Left ventricle myocardium superior (tissue), 1 donor: ENCODE measurements at regions not wholly inside any gene's neighbourhood (a gene's known extent, or its start where the extent isn't known, plus 50 kb on each side); places are given as distances from the start of the nearest gene placed in this dataset.

Experiments
- ATAC-seq: fragments of 200-7000 bp; cut with Tn5 transposase; one replicate; pipeline ENCODE4 v1.9.1; 2020; ENCODE audit warnings: mild to moderate bottlenecking, moderate library complexity
- DNase-seq: peaks from one replicate; pipeline ENCODE4 v3.0.0-alpha.2; 2020
- intact Hi-C: fragments of 100-400 bp; cut with micrococcal nuclease; formaldehyde crosslinking; loops from one replicate; pipeline ENCODE4 v1.11.0; 2022
- donor health status: DM: no; HTN: yes; CAD: no; lungs with severe emphysema.

DNA sequence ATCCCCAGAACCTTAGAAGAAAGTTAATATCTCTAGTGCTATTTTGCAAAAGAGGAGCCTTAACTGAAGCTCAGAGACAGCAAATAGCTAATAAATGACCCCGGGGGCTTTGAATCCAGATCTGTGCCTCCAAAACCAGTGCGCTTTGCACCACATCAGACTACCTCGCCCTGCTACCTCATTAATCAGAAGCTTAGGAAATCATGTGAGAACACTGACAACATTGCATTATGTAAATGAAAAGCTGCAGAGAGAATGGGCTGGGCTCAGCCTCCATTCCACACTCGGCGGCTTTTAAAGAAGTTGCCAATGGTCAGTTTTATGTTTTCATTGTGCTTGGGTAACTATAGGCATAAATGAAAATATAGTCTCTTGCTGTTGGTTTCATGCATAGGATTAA lies 54.0 kb upstream of the STMND1 start:
- no peak for DNase-seq
- intact Hi-C loops: no loop called here
- no peak for ATAC-seq

DNA sequence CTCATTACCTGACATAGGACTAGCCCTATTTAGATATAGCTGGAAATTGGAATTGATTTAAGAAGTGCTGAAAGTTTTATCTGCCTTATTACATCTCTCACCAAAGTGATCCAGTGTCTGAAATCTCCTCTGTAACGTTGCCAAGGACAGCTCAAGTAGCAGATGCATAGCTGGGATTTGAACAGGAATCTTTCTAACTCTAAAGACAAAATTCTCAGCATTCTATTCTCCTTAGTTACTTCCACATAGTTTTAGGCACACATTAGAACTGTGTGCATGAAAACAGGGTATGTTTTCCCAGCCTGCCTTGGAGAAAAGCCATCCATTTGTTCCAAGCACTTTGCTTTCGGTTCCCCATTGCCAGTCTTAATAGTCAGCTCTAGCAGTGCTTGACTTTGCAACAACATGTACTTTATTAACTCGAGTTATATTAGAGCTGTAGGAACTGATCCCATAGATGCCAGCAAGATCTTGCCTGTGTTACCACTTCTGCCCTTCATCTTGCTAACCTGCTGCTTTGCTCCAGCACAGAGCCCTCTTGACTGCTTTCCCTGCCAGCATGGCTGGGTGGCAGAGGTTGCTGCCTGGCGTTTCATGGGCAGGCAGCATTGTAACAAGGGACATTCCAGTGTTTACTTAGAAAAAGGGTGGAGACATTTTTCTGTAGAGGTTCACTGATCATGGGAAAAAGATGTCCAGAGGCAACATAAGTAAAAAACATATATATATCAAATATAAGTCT lies 56.1 kb upstream of the STMND1 start:
- DNase-seq (no peak), ATAC-seq (peak; percentile 74)
- intact Hi-C loops: no loop called here

DNA sequence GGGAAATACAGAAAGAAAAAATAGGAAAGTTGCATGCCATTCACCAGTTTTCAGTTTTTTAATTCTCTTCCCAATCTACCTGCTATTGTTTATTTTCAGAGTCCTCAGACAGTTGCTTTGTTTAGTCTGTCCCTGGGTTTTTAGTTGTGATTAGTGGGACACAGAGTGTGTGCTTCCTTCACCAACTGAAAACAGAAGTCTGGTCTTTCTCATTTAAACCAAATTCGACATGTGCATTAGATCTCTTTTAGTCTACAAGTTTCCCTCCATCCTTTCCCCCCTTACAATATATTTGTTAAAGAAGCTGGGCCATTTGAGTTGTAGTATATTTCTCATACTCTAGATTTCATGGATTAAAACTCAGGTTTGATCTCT lies 58.7 kb upstream of the STMND1 start:
- DNase-seq (no peak), ATAC-seq (no peak)
- intact Hi-C loops: no loop called here

DNA sequence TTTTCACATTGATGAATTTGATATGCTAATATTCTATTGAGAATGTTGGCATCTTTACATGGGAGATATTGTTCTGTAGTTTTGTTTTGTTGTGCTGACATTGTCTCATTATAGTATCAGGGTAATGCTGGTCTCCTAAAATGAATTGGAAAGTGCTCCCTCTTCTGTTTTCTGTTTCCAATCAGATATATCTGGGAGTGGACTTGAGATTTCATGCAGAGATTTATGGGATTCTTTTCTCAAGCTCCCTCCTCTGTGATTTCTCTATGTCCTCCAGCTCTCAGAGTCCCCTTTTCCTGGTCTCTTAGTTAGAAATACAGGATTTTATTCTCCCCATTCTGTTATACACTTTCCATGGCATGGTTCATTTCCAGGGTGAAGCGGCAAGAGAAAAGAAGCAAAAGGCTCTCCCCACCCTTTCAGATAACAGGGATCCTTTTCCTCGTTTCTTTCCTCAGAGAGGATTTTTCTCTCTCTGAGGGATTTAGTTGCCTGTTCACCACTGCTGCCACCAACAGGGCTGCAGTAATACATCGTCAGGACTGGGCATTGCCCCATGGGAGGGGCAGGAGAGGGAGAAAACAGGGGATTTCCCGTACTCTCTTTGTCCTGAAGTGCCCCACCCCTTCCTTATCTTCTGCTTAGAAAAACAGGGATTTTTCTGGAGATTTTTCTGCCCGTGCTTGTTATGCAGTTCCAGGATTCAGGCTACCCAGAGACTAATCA lies 59.3 kb upstream of the STMND1 start:
- ATAC-seq (peak; percentile 60), DNase-seq (no peak)
- intact Hi-C loops: no loop called here

DNA sequence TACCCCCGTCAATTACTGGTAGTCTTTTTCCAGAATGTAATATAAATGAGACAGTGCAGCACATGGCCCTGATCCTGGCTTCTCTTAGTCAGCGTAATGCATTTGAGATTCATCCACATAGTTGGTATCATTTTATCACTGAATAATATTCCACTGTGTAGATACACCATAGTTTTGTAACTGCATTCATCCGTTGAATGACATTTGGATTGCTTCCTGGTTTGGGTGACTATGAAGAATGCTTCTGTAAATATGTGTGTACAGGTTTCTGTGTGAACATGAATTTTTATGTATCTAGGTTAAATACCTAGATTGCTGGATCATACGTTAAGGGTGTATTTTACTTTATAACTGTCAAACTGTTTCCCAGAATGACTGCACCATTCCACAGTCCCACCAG lies 62.6 kb upstream of the STMND1 start:
- ATAC-seq: no peak
- intact Hi-C loops: no loop called here

DNA sequence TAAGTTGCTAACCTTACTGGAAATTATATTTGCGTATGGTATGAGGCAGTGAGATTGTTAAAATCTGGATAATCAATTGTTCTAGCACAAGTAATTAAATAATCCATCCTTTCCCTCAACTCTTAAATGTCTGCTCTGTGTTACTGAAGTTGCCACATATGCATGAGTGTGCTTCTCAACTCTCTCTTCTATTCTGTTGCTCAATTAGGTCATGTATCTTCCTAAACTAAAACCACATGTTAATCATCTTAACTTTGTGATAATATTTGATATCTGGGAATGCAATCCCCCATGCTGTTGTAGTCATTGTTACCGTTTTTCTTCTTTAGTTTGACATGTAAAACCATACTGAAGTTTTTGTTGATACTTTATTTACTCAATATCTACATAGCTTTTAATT lies 63.5 kb upstream of the STMND1 start:
- ATAC-seq (no peak), DNase-seq (no peak)
- intact Hi-C loops: no loop called here

More for the DNA sequence above, 62.6 kb upstream of the STMND1 start:
- DNase-seq: no peak

DNA sequence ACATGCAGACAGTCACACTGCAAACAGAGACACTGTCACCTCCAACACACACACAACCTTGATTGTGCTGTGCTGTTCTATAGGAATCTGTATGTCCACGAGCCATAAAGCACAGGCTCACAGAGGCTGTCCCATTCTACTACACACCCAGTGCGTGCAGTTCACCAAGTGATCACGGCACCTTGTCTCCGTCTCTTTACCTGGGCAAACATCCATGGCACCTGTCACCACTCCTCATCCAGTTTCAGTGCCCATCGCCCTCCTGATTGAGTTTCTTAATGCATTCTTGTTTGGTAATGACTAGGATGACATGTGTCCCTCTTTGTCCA lies 65.8 kb upstream of the STMND1 start:
- intact Hi-C loops: no loop called here
- ATAC-seq: no peak
- no peak for DNase-seq

DNA sequence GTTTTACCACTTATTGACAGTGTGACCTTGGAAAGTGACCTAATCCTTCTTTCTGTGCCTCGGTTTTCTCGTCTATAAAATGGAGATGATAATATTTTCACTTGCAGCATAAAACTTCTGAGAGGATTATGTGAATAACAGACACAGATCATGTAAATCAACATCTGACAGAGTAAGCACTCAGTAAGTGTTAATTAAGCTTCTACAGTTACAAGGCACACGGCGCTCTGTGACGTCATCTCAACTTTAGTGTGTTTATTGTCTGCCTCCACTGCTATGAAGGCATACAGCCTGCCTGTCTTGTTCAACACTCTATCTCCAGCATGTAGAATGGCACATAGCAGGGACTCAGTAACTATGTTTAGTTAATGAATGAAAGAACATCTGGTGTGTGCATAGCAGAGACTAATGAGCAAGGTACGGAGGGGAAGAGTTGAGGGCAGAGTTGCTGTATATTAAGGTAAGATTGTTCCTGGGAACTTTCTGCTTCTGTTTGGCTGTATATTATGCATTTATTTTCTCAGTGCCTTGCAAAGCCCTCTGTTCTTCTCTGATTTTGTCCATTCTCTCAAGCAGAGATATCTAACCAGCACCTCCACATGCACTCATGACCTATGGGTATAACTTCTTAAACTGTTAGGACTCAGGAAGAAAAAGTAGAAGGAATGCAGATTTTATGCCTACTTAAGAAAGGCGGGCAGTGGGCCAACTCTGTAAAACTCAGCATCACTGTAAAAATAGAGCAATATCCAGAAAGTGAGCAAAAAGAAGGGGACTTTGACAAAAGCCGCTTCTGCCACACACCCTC lies 66.4 kb upstream of the STMND1 start:
- DNase-seq (no peak), ATAC-seq (no peak)
- intact Hi-C loops: no loop called here

DNA sequence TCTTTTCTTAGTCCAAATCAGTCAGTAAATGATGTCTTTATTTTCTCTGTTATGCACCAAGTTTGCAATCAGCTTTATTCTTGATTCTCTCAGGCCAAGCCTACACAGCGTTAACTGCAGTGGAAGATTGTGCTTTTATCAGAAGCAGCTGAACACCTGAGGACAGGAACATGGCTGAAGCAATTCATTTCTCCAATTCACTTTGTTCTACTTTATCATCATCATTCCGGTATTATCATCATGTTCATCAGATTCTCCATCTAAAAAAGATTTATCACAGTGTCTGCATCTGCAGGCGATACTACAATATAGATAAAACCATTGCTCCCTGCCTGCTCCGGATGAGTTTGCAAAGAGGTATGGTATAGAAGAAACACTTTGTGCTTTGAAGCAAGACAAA lies 68.1 kb upstream of the STMND1 start:
- DNase-seq (no peak), ATAC-seq (no peak)
- intact Hi-C loops: no loop called here

DNA sequence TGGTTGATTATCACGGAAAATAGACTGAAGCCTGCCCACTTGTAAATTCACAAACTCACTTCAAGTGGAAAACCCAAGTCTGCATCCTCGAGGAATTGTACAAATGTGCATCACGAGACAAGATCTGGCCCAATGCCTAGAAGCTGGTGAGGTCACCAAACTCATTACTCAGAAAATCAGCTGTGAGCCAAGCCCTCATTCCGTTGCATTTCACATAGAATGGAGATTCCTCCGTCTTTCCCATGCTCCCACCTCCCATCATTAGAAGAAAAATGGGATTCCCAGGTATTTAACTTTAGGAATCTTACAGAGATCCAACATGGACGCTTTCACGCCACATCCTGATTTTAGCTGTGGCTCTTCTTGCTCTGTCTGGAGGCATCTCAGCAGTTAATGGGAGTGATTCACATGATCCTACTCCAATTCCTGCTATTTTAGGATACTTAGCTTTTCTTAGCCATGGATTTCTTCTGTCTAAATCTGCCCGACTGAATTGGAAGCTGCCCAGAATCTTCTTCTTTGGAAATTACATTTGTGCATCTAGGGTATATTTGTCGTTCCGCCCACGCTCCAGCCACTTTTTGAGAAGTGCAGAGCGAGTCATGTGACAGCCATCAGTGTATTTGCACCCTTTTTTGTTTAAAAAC lies 68.7 kb upstream of the STMND1 start:
- ATAC-seq (peak; percentile 70), DNase-seq (no peak)
- intact Hi-C loops: no loop called here

DNA sequence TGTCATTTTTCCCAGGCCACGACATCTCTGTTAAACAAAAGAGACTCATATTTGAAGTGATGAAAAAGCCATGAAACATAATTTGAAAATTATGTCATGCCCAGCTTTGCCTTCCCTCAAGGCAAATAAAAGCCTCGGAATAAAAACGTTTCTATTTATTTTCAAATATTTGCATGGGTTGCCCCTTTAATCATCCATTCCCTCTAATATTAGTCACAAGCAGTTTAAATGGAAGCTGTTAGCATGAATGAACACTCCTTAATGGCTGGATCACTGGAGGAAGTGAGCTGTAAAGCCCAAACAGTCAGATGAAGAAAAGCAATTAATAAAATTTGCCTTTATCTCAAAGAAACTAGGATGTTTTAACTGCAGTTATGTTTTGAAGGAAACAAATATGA lies 69.3 kb upstream of the STMND1 start:
- no peak for DNase-seq
- ATAC-seq: no peak
- intact Hi-C loops: no loop called here

DNA sequence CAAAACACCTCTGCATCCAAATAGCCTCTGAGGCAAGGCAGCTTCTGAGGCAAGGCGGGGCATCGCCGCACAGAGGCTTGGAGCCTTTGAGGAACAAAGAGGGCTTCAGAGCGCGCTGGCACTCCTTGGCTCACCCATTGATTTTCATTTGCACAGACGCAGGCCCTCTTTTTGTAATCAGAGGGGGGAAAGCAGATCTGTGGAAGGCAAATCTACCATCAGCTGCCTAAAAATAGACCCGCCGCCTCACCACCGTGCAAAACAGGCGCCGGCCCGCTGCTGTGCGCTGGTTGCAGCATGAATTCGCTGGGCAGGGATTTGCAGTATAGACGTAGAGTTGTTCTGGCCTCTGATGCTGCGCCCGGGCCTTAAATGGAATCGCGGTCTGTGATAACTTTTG lies 69.9 kb upstream of the STMND1 start:
- DNase-seq (peak; percentile 45), ATAC-seq (peak; percentile 82)

DNA sequence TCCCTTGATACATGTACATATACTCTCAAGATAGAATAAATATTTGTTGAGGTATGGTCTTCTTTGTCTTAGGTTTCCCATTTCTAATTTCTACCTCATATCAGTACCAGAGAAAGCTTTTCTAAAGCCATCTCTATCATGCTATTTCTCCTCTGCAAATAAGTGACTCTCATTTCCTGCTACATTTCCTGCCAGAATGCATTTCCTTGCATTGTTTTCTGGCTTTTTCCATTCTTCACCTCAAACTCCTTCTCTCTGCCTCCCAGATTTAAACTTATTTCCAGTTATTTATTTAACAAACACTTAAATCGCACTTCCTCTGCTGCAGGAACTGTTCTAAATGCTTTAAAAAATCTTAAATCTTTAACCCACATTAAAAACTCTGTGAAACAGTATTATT lies 74.4 kb upstream of the STMND1 start:
- ATAC-seq: no peak

More for the DNA sequence above, 69.9 kb upstream of the STMND1 start:
- intact Hi-C loops: no loop called here

DNA sequence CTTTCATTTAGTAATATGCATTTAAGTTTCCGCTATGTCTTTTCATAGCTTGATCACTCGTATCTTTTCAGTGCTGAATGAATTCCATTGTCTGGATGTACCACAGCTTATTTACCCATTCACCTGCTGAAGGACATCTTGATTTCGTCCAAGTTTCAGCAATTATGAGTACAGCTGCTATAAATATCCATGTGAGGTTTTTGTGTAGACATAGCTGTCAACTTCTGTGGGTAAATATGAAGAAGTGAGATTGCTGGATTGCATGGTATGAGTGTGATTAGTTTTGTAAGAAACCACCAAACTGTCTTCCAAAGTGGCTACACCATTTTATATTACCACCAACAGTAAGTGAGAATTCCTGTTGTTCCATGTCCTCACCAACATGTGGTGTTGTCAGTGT lies 79.2 kb upstream of the STMND1 start:
- DNase-seq: no peak
- intact Hi-C loops: no loop called here
- ATAC-seq: no peak

More for the DNA sequence above, 74.4 kb upstream of the STMND1 start:
- intact Hi-C loops: no loop called here
- no peak for DNase-seq

DNA sequence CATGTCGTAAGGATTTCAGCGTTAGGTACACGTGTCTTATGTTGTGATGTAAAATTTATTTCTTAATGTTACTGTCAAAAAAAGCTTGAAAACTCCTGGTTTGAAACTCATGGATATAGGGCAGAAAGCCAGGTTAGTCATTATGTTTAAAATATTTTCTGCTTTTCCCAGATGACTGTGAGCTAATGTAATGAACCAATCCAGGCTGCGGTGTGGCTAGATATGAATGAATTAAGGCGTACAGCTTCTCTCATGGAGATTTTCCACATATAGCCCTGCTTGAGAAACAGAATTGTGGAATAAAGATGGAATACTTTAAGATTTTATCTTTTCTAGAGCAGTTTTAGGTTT lies 80.3 kb upstream of the STMND1 start:
- ATAC-seq: no peak

DNA sequence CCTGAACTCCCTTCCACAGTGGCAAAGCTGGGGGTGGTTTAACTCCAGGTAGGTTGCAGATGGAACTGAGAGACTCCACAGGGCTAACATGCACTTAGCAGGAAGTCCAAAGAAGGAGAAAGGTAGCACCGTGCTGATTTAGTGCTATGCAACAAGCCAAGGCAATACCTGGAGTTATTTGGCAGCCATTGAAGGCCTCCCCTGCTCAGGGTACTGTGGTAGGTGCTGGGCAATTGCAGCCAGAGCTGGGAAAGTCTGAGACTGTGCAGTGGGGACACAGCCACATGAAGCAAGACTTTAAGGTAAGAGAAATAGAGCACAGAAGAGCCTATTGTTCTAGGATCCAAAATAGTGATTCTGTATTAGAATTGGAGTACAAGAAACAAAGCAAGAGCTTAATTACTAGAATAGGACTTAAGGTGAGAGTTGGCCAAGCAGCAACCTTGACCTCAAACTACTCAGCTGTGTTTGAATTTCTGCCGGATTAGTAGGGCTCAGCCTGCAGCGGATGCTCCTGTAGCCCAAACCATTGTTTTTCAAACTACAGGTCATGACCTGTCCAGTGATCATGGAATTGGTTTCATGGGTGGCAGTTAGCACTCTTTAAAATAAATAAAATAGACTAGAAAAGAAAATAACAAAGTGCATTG lies 80.8 kb upstream of the STMND1 start:
- ATAC-seq: no peak
- intact Hi-C loops: no loop called here
- no peak for DNase-seq

More for the DNA sequence above, 80.3 kb upstream of the STMND1 start:
- DNase-seq: no peak
- intact Hi-C loops: no loop called here

DNA sequence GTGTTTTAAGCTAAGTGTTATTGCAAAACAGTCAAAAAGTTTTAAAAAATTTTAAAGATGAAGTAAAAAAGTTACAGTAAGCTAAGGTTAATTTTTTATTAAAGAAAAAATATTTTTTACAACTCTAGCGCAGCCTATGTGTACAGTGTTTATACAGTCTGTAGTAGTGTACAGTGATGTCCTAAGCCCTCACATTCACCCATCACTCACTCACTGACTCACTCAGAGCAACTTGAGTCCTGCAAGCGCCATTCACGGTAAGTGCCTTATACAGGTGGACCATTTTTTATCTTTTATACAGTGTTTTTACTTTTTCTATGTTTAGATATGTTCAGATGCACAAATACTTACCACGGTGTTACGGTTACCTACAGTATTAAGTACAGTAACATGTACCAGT lies 83.4 kb upstream of the STMND1 start:
- no peak for DNase-seq
- ATAC-seq: no peak
- intact Hi-C loops: no loop called here

DNA sequence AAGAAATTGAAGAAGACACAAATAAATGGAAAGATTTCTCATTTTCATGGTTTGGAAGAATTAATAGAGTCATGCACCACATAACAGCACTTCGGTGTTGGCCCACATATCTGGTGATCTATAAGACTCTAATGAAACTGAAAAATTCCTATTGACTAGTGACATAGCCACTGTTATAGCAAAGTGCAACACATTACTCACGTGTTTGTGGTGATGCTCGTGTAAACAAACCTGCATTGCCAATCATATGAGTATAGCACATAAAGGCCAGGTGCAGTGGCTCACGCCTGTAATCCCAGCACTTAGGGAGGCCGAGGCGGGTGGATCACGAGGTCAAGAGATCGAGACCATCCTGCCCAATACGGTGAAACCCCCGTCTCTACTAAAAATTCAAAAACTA lies 84.4 kb upstream of the STMND1 start:
- intact Hi-C loops: no loop called here
- DNase-seq (no peak), ATAC-seq (no peak)

DNA sequence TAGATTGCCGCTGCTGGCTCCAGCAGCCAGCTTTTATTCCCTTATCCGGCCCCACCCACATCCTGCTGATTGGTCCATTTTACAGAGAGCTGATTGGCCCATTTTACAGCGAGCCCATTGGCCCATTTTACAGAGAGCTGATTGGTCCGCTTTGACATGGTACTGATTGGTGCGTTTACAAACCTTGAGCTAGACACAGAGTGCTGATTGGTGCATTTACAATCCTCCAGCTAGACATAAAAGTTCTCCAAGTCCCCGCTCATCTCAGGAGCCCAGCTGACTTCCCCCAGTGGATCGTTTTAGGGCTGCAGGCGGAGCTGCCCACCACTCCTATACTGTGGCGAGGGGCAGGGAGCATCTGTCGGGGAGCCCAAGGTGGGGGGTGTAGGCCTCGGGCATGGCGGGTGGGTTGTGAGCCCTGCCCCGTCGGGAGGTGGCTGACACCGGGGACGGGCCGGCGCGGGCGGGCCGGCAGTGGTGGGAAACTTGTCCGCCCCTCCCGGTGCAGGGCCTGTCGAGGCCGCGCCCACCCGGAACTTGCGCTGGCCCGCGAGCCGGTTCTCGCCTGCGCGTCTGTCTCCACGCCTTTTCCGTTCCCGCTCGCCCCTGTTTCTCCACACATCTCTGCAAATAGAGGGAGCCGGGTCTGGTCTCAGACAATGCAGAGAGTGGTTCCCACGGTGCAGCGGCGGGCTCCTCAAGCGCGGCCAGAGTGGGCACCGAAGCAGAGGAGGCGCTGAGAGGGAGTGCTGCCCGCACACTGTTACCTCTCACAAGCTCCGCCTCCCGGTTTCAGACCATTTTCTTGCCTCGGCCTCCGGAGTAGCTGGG lies 86.1 kb upstream of the STMND1 start:
- ATAC-seq (peak; percentile 69), DNase-seq (peak; percentile 50)
- intact Hi-C loops: no loop called here
